ACHN (cell line): ENCODE measurements at regions not wholly inside any gene's neighbourhood (a gene's known extent, or its start where the extent isn't known, plus 50 kb on each side); places are given as distances from the start of the nearest gene placed in this dataset.
A peak's percentile ranks its signal among the peaks of the same experiment; 100 is the strongest.

Experiments
- DNase-seq: peaks from one replicate; pipeline ENCODE4 v3.0.0-alpha.2; 2015
- in situ Hi-C: cut with HindIII; loops from 2 replicates; pipeline ENCODE4 v1.10.0; 2017; ENCODE audit warnings: low sequenced_read_pairs, low pct_ligation_motif_present, low pct_unique_long_range_greater_than_20kb

DNA sequence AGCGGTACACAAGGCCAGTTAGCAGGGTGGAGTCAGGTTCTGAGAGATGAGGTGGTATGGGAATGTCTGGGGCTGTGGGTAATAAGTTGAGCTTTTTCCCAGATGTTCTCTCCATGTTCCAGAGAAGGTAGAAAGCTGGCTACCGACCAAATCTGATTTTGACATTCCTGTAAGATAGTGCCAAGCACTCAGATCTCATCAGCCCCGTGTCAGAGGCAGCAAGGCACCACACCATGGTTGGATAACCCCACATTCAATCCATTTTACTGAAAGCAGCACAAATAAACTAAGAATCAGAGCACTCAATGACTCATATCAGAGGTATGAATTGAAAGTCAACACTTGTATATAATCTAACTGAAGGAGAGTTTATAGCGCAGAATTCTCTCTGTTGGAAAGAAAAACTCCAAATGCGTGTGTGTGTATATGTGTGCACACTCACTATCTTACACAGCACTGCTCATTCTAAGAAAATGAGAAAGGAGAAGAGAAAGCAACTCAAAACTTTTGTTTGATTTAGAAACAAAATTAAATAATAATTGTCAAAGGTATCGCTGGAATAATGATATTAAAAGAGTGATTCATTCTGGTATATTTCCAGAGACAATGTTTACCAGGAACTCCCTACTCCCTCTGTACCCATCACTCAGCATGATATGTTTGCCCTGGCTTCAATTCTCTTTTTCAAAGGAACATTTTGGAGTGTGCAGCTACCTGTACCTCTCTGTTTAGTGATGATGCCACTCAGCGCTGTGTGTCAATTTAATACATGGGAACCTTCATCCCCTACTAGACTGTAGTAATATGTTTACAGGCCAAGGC is 375.1 kb upstream of the ID2 start:
- in situ Hi-C loops, result no loop called here
- DNase-seq, result peak; percentile 42

DNA sequence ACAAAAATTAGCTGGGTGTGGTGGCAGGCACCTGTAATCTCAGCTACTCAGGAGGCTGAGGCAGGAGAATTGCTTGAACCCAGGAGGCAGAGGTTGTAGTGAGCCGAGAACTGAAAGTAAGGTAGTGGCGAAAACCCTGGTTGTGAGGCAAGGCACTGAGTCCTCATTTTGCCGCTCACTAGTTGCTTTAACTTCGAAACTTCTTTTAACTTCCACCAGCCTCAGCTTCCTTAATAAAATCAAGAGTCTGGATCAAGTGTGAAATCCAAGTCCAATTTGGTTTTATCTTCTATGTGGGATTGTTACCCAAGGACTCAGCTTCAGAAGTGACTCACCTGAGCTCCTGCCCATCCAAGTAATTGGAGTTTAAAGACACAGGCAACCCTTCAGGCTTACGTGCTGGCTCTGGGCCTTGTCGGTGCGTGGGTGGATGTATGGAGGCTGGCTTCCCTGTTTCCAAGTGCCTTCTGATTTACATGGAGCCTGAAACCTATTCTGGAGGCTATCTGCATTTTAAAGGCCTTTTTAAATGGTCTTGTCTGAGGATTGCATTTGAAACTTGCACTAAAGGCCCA is 374.2 kb upstream of the ID2 start:
- in situ Hi-C loops, result no loop called here
- no peak for DNase-seq

DNA sequence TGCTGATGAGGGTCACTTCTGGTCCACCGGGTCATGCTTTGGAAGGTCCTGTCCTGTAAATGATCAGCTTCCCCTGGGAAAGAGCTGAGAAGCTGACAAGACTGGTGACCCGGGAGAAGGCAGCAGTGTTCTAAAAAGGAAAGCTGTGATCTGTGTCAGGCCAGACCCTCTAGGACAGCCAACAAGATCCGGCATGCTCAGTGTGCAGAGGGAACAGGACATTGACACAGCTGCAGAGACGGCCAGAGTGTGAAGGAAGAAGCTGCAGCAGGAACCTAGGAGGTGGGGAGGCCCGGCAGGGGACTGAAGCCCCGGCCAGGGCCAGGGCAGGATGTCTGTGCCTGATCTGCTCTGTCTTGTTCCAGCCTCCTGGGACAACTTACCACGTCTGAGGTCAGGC is 372.7 kb upstream of the ID2 start:
- in situ Hi-C loops, result no loop called here
- no peak for DNase-seq

DNA sequence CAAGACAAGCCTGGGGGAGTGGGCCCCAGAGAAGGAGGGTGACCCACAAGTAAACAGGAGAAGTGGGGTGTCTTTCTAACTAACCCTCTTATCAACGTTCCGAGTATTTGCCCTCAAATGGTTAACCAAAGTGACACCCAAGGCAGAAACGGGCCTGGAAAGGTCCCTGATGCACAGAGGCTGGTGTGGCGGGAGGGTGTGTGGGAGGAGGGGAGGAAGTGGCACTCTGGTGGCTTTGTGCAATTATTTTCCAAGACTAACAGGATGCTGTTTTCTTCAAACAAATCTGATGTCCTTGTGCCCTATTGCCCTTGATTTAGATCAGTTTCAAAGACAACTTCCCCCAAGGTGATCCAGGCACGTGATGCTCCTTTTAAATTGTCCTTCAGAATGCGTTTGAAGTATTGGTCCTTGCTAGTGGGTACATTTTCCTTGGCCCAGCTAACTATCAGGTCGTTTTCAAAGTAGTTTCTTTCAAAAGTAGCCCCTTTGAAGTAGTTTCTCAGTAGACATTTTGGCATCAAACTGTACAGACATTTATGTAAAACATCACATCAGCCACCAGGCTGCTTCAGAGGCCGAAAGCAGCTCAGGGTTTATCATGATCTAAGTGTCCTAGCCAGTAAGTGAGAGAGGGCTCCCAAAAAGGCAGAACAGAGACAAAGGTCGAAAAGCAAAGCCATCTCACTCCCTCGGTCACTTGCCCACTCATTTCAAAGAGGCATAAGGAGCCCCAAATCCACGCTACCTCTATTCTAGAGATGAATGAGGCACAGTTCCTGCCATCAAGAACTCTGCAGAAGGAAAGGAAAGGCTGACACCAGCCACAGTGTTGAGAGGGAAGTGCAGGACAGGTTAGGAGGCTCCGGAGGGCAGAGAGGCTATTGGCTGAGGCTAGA is 371.1 kb upstream of the ID2 start:
- no peak for DNase-seq
- in situ Hi-C loops, result no loop called here

DNA sequence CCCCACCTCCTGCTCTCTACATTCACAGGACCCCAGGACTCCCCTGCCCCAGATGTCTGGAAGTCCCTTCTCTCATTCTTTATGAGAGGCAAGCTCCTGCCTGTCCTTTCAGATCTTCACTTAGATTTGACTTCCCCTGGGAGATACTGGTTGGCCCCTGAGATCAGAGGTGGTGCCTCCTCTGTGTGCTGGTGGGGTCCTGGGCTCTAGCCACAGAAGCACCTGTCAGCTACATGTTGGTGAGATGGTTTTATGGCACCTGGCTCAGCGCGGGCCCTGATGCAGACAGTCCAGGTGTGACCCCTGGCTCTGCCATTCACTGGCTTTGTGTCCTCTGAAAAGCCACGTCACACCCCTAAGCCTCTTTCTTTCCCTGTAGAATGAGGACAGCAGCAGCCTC is 369.6 kb upstream of the ID2 start:
- no peak for DNase-seq
- in situ Hi-C loops, result no loop called here

- in situ Hi-C loops, result no loop called here
- DNase-seq, result no peak
Observed at GRCh38 chr2:8312861-8313830, 368.7 kb upstream of the ID2 start.

DNA sequence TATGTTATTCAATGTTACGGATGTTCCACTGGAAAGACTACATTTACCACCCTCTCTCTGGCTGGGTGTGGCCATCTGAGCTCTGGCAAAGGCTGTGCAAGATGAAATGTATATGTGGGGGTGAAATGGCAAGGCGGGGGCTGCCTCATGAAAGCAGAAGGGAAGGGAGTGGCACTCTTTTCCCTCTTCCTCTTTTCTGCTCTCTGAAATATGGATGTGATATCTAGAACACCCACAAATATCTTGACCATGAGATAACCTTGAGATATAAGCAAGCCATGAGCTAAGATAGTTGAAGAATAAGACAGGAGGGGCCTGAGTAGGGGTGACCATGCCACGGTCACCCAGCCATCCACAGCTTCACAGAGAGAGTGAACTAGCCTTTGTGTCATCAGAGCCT is 367.8 kb upstream of the ID2 start:
- no peak for DNase-seq
- in situ Hi-C loops, result no loop called here

DNA sequence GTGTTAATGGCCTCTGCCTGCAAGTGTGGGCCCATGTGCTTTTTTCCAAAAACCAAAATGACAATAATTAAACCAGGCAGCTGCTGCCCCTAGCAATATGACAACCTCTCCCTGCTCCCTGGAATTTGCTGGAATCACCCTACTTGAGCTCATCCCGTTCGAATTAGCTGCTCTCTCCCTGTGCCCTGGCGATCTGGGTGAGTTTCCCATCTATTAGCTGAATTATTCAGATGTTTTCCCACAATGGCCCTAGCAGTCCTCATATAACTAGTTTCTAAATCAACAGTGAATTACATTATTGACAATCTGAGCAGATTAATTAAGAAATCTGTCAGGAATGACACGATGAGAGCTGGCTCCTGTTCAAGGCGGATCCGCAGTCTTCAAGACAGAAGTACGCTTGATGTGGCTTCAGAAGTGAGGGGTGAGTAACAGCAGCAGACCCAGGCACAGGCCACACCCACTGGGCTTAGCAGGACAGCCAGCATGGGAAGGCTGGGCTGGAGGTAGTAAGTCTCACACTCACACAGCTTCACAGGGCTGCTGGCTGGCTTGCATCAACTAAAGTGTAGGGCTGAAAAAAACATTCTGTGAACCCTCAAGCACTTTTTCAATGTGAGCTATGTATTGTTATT is 366.2 kb upstream of the ID2 start:
- in situ Hi-C loops, result no loop called here

GRCh38 chr2:8316356-8316755 is 365.5 kb upstream of the ID2 start:
- DNase-seq, result no peak

More for the DNA sequence above, 366.2 kb upstream of the ID2 start:
- no peak for DNase-seq

DNA sequence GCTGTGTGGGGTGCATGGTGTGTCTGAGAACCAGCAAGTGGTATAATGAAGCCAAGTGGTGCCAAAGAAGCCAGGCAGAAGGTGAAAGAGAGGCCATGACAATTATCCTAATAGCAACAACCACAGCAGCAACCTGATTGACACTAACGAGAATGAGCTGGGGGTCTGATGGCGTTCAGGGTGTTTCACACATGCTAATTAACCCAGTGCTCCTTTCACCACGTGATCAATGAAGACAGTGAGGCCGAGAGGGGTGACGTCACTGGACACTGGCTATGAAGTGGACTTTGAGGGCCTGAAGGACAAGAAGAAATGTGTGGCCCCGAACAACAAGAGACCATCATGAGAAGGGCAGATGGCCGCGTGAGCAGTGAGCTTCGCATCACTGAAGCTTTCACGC is 364.4 kb upstream of the ID2 start:
- in situ Hi-C loops, result no loop called here
- no peak for DNase-seq

More at GRCh38 chr2:8316356-8316755, 365.5 kb upstream of the ID2 start:
- in situ Hi-C loops, result no loop called here

DNA sequence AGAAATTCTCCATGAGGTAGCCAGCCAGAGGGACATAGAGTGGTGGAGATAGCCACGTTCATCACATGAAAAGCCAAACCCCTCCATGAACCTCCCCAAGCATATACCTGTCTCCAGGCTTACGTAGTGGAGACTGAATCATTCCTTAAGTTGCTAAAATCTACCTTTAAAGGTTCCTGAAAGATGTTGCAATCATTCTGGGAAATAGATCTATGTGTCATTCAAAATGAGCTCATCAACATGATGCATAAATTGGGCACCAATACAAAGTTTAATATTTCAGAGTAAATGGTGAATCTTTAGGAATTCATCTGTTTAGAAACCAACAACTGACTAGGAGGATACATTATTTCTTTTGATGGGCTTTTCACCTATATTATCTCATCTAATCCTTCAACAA is 362.6 kb upstream of the ID2 start:
- no peak for DNase-seq
- in situ Hi-C loops, result no loop called here

DNA sequence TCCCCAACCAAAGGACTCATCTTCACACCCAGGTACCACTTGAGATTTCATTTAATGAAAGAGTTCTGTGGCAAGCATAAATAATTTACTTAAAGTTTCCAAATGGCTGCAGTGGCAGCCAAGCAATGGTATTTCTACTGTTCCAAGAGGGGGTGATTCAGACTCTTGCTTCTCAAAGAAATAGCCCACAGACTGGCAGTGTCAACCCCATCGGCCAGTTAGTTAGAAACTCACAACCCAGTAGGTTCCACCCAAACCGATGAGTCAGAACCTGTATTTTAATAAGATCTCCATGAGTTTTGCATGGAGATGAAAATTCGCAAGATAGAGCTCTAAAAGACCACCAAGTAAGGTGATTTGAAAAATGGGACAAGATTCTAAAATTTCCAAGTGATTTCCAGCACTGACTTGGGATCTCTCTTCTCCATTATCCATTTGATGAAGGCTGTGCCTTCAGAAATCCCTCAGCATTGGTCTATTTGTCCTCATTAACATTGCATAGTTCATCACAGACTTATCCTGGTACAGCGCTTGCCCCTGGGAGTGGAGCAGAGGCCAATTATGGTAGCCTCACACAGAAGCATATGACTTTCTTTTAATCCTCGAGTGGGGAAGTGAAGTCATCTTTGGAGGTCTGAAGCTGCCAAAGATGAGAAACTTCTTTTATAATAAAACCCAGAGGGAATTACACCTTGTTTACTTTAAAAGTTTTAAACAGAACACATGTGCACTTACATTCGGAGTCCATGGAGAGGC is 361.4 kb upstream of the ID2 start:
- in situ Hi-C loops, result no loop called here

GRCh38 chr2:8322634-8323033 is 359.2 kb upstream of the ID2 start:
- in situ Hi-C loops, result no loop called here
- no peak for DNase-seq

More for the DNA sequence above, 361.4 kb upstream of the ID2 start:
- DNase-seq, result no peak

DNA sequence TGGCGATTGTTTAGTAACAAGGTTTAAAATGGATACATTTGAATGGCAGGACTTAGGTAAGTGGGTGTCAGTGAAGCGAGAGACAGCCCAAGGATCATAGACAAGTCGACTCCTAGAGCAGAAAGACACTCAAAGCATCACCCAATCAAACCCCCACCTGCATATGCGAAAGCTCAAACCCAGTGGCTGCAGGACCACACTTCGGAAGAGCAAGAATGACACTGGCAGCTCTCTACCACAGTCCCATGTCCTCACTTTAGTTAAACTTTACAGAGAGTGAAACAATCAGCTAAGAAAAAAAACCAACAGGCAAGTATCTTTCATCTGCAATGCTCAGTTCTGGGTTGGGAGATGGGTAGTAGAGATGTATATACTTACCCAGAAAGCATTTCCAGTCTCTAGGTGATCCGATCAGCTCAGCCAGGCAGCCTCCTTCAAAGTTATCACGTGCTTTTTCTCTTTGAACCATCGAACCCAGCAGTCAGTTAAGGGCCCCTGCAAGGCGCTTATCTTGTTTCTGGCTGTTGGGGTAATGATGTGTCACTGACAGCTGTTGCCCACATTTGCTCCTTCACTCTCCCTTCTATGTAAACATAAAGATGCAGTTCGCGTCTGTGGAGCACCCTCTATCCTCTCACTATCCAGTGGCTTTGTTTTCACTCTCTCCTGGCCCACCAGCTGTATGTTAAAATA is 357.5 kb upstream of the ID2 start:
- in situ Hi-C loops, result no loop called here
- DNase-seq, result no peak

DNA sequence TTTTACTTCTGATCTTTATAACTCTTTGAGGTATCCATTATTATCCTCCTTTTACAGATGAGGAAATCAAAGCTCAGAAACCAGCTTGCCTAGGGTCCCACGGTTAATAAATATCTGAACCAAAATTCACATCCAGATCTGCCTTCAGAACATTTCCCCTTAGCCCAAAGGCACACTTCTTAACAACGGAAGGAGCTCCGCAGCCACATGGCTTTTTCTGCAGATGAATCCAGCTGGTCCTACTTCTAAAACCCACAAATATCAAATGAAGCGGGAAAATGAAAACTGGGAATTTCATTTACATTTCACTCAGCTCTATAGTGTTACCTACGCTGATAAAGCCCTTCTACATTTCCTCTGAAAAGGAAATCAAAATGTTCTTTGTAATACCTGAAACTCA is 357.0 kb upstream of the ID2 start:
- no peak for DNase-seq
- in situ Hi-C loops, result no loop called here

DNA sequence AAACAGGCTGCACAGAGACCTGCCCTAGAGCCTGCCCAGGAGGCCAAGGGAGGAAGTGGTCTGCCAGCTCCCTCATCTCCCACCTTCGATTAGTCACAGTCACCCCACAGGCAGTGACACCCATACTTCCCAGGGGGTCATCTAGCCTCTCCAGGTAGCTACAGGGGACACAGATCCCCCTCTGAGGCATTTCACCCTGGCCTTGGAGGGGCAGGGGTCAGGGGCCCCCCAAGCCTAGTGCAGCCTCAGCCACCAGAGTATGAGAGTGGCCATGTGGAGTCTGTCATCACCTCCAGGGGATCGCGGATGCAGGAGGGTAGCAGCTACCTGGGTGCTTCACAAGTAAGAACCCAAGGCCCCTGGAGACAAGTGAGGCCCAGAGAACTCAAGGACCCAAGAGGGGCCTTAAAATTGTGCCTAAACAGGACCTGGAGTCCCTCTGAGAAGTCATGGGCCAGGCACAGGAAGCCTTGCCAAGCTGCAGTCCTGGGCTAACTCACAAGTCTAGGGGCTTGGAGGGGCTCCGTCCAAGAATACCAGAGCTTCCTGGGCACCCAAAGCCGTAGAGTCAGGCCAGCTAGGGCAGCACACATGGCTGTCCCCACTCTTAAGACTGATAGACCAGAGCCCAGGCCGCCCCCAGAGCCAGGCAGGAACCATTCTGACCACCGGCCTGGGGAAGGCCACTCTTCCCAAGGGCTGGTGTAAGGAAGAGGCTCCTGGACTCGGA is 354.3 kb upstream of the ID2 start:
- in situ Hi-C loops, result no loop called here
- DNase-seq, result no peak
